GM23338 (cell line): ENCODE measurements at regions not wholly inside any gene's neighbourhood (a gene's known extent, or its start where the extent isn't known, plus 50 kb on each side); places are given as distances from the start of the nearest gene placed in this dataset.

Experiments
- ATAC-seq: fragments of 200-7000 bp; cut with Tn5 transposase; 3 replicates; pipeline ENCODE4 v1.9.1; 2020
- DNase-seq: peaks from one replicate; pipeline ENCODE4 v3.0.0-alpha.2; 2015; ENCODE audit warnings: low spot score
- H2AFZ ChIP-seq: fragments of 200-600 bp; sonication (generic); 2 replicates; pipeline ENCODE4 v1.8.0; 2016; ENCODE audit warnings: antibody characterized with exemption, mild to moderate bottlenecking, moderate library complexity
- H3F3A ChIP-seq: fragments of 200-600 bp; sonication (generic); replicated peaks from 2 replicates; pipeline ENCODE4 v1.8.0; 2017; ENCODE audit warnings: antibody characterized with exemption, mixed run types, low read depth
- H3K27ac ChIP-seq: fragments of 200-600 bp; sonication (generic); 2 replicates; pipeline ENCODE4 v1.6.1; 2016; ENCODE audit warnings: low read depth
- H3K27me3 ChIP-seq: fragments of 200-600 bp; sonication (generic); 2 replicates; pipeline ENCODE4 v1.8.0; 2016; ENCODE audit warnings: mild to moderate bottlenecking, mixed run types, moderate library complexity; ENCODE audit not compliant: insufficient read depth
- H3K36me3 ChIP-seq: fragments of 200-600 bp; sonication (generic); 2 replicates; pipeline ENCODE4 v1.8.0; 2016; ENCODE audit warnings: mild to moderate bottlenecking; ENCODE audit not compliant: insufficient read depth
- H3K4me1 ChIP-seq: fragments of 200-600 bp; sonication (generic); 2 replicates; pipeline ENCODE4 v1.8.0; 2016; ENCODE audit warnings: mild to moderate bottlenecking, moderate library complexity; ENCODE audit not compliant: insufficient read depth
- H3K4me2 ChIP-seq: fragments of 200-600 bp; sonication (generic); 2 replicates; pipeline ENCODE4 v1.7.1; 2017; ENCODE audit warnings: mixed run types
- H3K4me3 ChIP-seq: fragments of 200-600 bp; sonication (generic); 2 replicates; pipeline ENCODE4 v1.6.1; 2016; ENCODE audit warnings: mixed run types
- H3K79me2 ChIP-seq: fragments of 200-600 bp; sonication (generic); replicated peaks from 2 replicates; pipeline ENCODE4 v1.8.0; 2017; ENCODE audit warnings: mild to moderate bottlenecking; ENCODE audit not compliant: insufficient read depth
- H3K9me2 ChIP-seq: fragments of 200-600 bp; sonication (generic); 2 replicates; pipeline ENCODE4 v1.8.0; 2017; ENCODE audit not compliant: insufficient read depth
- H4K20me1 ChIP-seq: fragments of 200-600 bp; sonication (generic); replicated peaks from 2 replicates; pipeline ENCODE4 v1.8.0; 2017; ENCODE audit warnings: mild to moderate bottlenecking; ENCODE audit not compliant: insufficient read depth
- H3K27ac Mint-ChIP-seq: 2 replicates; pipeline ENCODE4 v1.8.0; 2020; ENCODE audit warnings: inconsistent platforms, mild to moderate bottlenecking, moderate library complexity, mixed read lengths
- H3K27me3 Mint-ChIP-seq: 3 replicates; pipeline ENCODE4 v1.8.0; 2022; ENCODE audit warnings: low read depth, mild to moderate bottlenecking, moderate library complexity, mixed read lengths, inconsistent platforms; ENCODE audit not compliant: insufficient read depth, poor library complexity
- H3K36me3 Mint-ChIP-seq: 3 replicates; pipeline ENCODE4 v1.8.0; 2021; ENCODE audit warnings: low read depth, mild to moderate bottlenecking, inconsistent platforms, moderate library complexity, mixed read lengths
- H3K4me1 Mint-ChIP-seq: 3 replicates; pipeline ENCODE4 v1.8.0; 2020; ENCODE audit warnings: mild to moderate bottlenecking, inconsistent platforms, mixed read lengths
- H3K4me3 Mint-ChIP-seq: 3 replicates; pipeline ENCODE4 v1.8.0; 2021; ENCODE audit warnings: moderate library complexity, mild to moderate bottlenecking, inconsistent platforms, mixed read lengths
- H3K9me3 Mint-ChIP-seq: 3 replicates; pipeline ENCODE4 v1.8.0; 2020; ENCODE audit warnings: moderate library complexity, mild to moderate bottlenecking, inconsistent platforms, mixed read lengths
- CREB1 ChIP-seq: fragments of 250-450 bp; sonication (Bioruptor Pico); IDR thresholded peaks from 2 replicates; pipeline ENCODE4 v1.5.0; 2020; ENCODE audit warnings: low read depth, mild to moderate bottlenecking, moderate library complexity
- ETS1 ChIP-seq: IDR thresholded peaks from 2 replicates; pipeline ENCODE4 v1.6.1; 2016; ENCODE audit warnings: antibody characterized with exemption
- EZH2 ChIP-seq: fragments of 200-600 bp; sonication (generic); IDR thresholded peaks from one replicate; pipeline ENCODE4 v1.8.0; 2017; ENCODE audit warnings: antibody characterized with exemption, mild to moderate bottlenecking, low read depth; ENCODE audit not compliant: unreplicated experiment
- JUNB ChIP-seq: IDR thresholded peaks from one replicate; pipeline ENCODE4 v1.6.1; 2016; ENCODE audit warnings: antibody characterized with exemption; ENCODE audit not compliant: unreplicated experiment
- POLR2AphosphoS5 ChIP-seq: IDR thresholded peaks from 2 replicates; pipeline ENCODE4 v1.6.1; 2016; ENCODE audit warnings: antibody characterized with exemption, low read depth
- REST ChIP-seq: IDR thresholded peaks from one replicate; pipeline ENCODE4 v1.6.1; 2018; ENCODE audit warnings: antibody characterized with exemption; ENCODE audit not compliant: unreplicated experiment
- STAT1 ChIP-seq: IDR thresholded peaks from one replicate; pipeline ENCODE4 v1.6.1; 2016; ENCODE audit warnings: antibody characterized with exemption; ENCODE audit not compliant: unreplicated experiment
- ZNF114 ChIP-seq: fragments of 250-450 bp; sonication (Bioruptor Pico); IDR thresholded peaks from 2 replicates; pipeline ENCODE4 v1.5.0; 2020; ENCODE audit warnings: mild to moderate bottlenecking, moderate library complexity
- ZNF331 ChIP-seq: fragments of 250-450 bp; sonication (Bioruptor Pico); IDR thresholded peaks from 2 replicates; pipeline ENCODE4 v1.5.0; 2020; ENCODE audit warnings: low read depth, mild to moderate bottlenecking, moderate library complexity
- ZNF462 ChIP-seq: fragments of 250-450 bp; sonication (Bioruptor Pico); IDR thresholded peaks from 2 replicates; pipeline ENCODE4 v1.5.0; 2020; ENCODE audit warnings: mild to moderate bottlenecking, moderate library complexity
- TF ChIP-seq, protein P1 (sequence below), 2 experiments: fragments of 200-600 bp in 1 of 2; sonication (generic) in 1 of 2; conservative IDR thresholded peaks; 2 replicates each; pipeline versions ENCODE4 v1.5.1 to v1.6.1; 2016 to 2017; ENCODE audit warnings: antibody characterized with exemption in 2 of 2, low read depth in 2 of 2, mild to moderate bottlenecking in 2 of 2, moderate library complexity in 1 of 2

DNA sequence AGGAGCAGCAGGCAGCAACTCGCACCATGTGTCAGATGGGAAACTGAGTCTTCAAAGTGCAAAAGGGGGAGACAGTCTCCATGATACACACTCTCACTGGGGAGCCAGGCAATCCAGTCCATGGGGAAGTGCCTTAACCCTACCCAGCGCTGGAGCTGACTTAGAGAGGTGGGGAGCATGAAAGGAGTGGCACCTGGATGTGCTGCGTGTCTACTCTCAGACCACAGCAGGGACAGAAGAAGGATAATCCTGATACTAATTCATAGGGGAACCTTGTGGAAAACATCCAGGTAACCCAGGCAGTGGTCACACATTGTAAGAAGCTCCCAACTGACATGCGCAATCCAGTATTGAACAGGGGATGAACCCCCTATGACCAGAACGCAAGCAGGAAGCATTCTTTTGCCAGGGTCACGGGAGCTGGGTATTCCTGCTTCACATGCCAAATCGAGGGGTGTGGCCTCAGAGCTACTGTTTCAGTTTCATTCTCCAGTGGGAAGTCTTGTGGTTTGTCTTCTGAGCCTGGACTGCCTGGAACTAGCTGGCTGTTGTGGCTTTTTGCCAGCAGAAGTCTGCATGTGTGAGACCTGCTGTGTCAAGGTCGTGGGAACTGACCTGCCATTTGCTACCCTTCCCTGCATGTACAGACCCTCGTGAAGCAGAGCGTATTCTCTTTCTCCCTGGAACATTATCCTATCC, 367.6 kb upstream of the NDN start:
- no peaks in the 10 kb centered on the region for H3F3A ChIP-seq
- Mint-ChIP-seq H3K4me3 (no peak overlapping the region), H3K27me3 (no peaks in the 10 kb centered on the region), H3K4me1 (no peaks in the 10 kb centered on the region), H3K36me3 (no peaks in the 10 kb centered on the region; the same call in 2 of the 3 replicates), H3K27ac (no peak overlapping the region), H3K9me3 (peaks cover 66% of the 10 kb centered on the region)
- H3K4me3 ChIP-seq, result no peak overlapping the region
- H3K4me2 ChIP-seq, result no peak overlapping the region
- H2AFZ ChIP-seq, result peak overlapping the region; percentile 39; the same call in 1 of the 2 replicates
- DNase-seq (peak; percentile 3), ATAC-seq (no peak)
- H3K27me3 ChIP-seq, result no peaks in the 10 kb centered on the region
- TF ChIP-seq REST (no peak), ETS1 (no peak), ZNF462 (CRISPR knock-in tag) (no peak), POLR2AphosphoS5 (no peak), ZNF114 (CRISPR knock-in tag) (no peak), JUNB (no peak), EZH2 (no peak), ZNF331 (no peak), CREB1 (CRISPR knock-in tag) (no peak), STAT1 (no peak)
- TF ChIP-seq, protein P1, sequence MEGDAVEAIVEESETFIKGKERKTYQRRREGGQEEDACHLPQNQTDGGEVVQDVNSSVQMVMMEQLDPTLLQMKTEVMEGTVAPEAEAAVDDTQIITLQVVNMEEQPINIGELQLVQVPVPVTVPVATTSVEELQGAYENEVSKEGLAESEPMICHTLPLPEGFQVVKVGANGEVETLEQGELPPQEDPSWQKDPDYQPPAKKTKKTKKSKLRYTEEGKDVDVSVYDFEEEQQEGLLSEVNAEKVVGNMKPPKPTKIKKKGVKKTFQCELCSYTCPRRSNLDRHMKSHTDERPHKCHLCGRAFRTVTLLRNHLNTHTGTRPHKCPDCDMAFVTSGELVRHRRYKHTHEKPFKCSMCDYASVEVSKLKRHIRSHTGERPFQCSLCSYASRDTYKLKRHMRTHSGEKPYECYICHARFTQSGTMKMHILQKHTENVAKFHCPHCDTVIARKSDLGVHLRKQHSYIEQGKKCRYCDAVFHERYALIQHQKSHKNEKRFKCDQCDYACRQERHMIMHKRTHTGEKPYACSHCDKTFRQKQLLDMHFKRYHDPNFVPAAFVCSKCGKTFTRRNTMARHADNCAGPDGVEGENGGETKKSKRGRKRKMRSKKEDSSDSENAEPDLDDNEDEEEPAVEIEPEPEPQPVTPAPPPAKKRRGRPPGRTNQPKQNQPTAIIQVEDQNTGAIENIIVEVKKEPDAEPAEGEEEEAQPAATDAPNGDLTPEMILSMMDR (conservative IDR thresholded peaks at IDR 0.05; ENCODE audit: low read depth in 2 of 2), result no peak
- no peaks in the 10 kb centered on the region for H3K4me1 ChIP-seq
- no peaks in the 10 kb centered on the region for H3K9me2 ChIP-seq
- no peaks in the 10 kb centered on the region for H3K36me3 ChIP-seq
- no peaks in the 10 kb centered on the region for H4K20me1 ChIP-seq
- H3K27ac ChIP-seq, result no peak overlapping the region
- H3K79me2 ChIP-seq, result no peaks in the 10 kb centered on the region
